ENCODE measurements at regions not wholly inside any gene's neighbourhood (a gene's known extent, or its start where the extent isn't known, plus 50 kb on each side); places are given as distances from the start of the nearest gene placed in this dataset.
"Not testable (repeated sequence)": the region's sequence is repeated elsewhere in the genome, so short reads cannot be mapped to it uniquely, and the experiment has no call there.

- no peaks in the 10 kb centered on the region for H3K9me3 ChIP-seq (ENCODE audit: insufficient read depth, low read depth, low read length)
- H3K9ac ChIP-seq (ENCODE audit: low read depth, low read length), result no peak overlapping the region
- H3K36me3 ChIP-seq (ENCODE audit: insufficient read depth, low read depth, low read length), result no peaks in the 10 kb centered on the region
- H3K27ac ChIP-seq (ENCODE audit: low read length), result no peak overlapping the region
- H3K27me3 ChIP-seq (ENCODE audit: insufficient read depth, low read length), result no peaks in the 10 kb centered on the region
- no peak overlapping the region for H3K4me3 ChIP-seq (ENCODE audit: low read length)
- H3K4me1 ChIP-seq (ENCODE audit: insufficient read depth, low read length), result no peaks in the 10 kb centered on the region
Measured at GRCh38 chr6:73943930-73944652, 248.1 kb downstream of the CD109 start.

- Histone ChIP-seq H3K36me3 (ENCODE audit: insufficient read depth, low read depth, low read length) (no peaks in the 10 kb centered on the region), H3K9me3 (ENCODE audit: insufficient read depth, low read depth, low read length) (no peaks in the 10 kb centered on the region), H3K4me3 (ENCODE audit: low read length) (no peak overlapping the region), H3K4me1 (ENCODE audit: insufficient read depth, low read length) (no peaks in the 10 kb centered on the region), H3K27ac (ENCODE audit: low read length) (no peak overlapping the region), H3K27me3 (ENCODE audit: insufficient read depth, low read length) (no peaks in the 10 kb centered on the region), H3K9ac (ENCODE audit: low read depth, low read length) (no peak overlapping the region)
Measured at GRCh38 chr6:73943411-73943810, 247.4 kb downstream of the CD109 start.

- Histone ChIP-seq H3K27me3 (ENCODE audit: insufficient read depth, low read length) (no peaks in the 10 kb centered on the region), H3K4me1 (ENCODE audit: insufficient read depth, low read length) (no peaks in the 10 kb centered on the region), H3K36me3 (ENCODE audit: insufficient read depth, low read depth, low read length) (no peaks in the 10 kb centered on the region), H3K27ac (ENCODE audit: low read length) (no peak overlapping the region), H3K9me3 (ENCODE audit: insufficient read depth, low read depth, low read length) (no peaks in the 10 kb centered on the region), H3K4me3 (ENCODE audit: low read length) (no peak overlapping the region), H3K9ac (ENCODE audit: low read depth, low read length) (no peak overlapping the region)
Measured at GRCh38 chr6:73942592-73943186, 246.7 kb downstream of the CD109 start.

- Histone ChIP-seq H3K27me3 (ENCODE audit: insufficient read depth, low read length) (no peaks in the 10 kb centered on the region), H3K9me3 (ENCODE audit: insufficient read depth, low read depth, low read length) (no peaks in the 10 kb centered on the region), H3K27ac (ENCODE audit: low read length) (no peak overlapping the region), H3K4me3 (ENCODE audit: low read length) (no peak overlapping the region), H3K9ac (ENCODE audit: low read depth, low read length) (no peak overlapping the region), H3K36me3 (ENCODE audit: insufficient read depth, low read depth, low read length) (no peaks in the 10 kb centered on the region), H3K4me1 (ENCODE audit: insufficient read depth, low read length) (no peaks in the 10 kb centered on the region)
Measured at GRCh38 chr6:73941892-73942291, 245.9 kb downstream of the CD109 start.

- Histone ChIP-seq H3K4me3 (ENCODE audit: low read length) (no peak overlapping the region), H3K9me3 (ENCODE audit: insufficient read depth, low read depth, low read length) (no peaks in the 10 kb centered on the region), H3K27ac (ENCODE audit: low read length) (no peak overlapping the region), H3K4me1 (ENCODE audit: insufficient read depth, low read length) (no peaks in the 10 kb centered on the region), H3K36me3 (ENCODE audit: insufficient read depth, low read depth, low read length) (no peaks in the 10 kb centered on the region), H3K27me3 (ENCODE audit: insufficient read depth, low read length) (no peaks in the 10 kb centered on the region), H3K9ac (ENCODE audit: low read depth, low read length) (no peak overlapping the region)
Measured at GRCh38 chr6:73937805-73938204, 241.8 kb downstream of the CD109 start.

GRCh38 chr6:73932866-73933265, 236.9 kb downstream of the CD109 start:
- no peaks in the 10 kb centered on the region for H3K9me3 ChIP-seq (ENCODE audit: insufficient read depth, low read depth, low read length)
- no peak overlapping the region for H3K4me3 ChIP-seq (ENCODE audit: low read length)
- H3K27ac ChIP-seq (ENCODE audit: low read length), result no peak overlapping the region
- H3K4me1 ChIP-seq (ENCODE audit: insufficient read depth, low read length), result no peaks in the 10 kb centered on the region
- H3K27me3 ChIP-seq (ENCODE audit: insufficient read depth, low read length), result no peaks in the 10 kb centered on the region
- no peaks in the 10 kb centered on the region for H3K36me3 ChIP-seq (ENCODE audit: insufficient read depth, low read depth, low read length)
- no peak overlapping the region for H3K9ac ChIP-seq (ENCODE audit: low read depth, low read length)

GRCh38 chr6:73929405-73929804, 233.4 kb downstream of the CD109 start:
- Histone ChIP-seq H3K4me3 (ENCODE audit: low read length) (no peak overlapping the region), H3K27me3 (ENCODE audit: insufficient read depth, low read length) (no peaks in the 10 kb centered on the region), H3K4me1 (ENCODE audit: insufficient read depth, low read length) (no peaks in the 10 kb centered on the region), H3K27ac (ENCODE audit: low read length) (no peak overlapping the region), H3K36me3 (ENCODE audit: insufficient read depth, low read depth, low read length) (no peaks in the 10 kb centered on the region), H3K9me3 (ENCODE audit: insufficient read depth, low read depth, low read length) (no peaks in the 10 kb centered on the region), H3K9ac (ENCODE audit: low read depth, low read length) (no peak overlapping the region)

GRCh38 chr6:73927421-73927820, 231.4 kb downstream of the CD109 start:
- H3K27me3 ChIP-seq (ENCODE audit: insufficient read depth, low read length), result no peaks in the 10 kb centered on the region
- H3K36me3 ChIP-seq (ENCODE audit: insufficient read depth, low read depth, low read length), result no peaks in the 10 kb centered on the region
- H3K4me1 ChIP-seq (ENCODE audit: insufficient read depth, low read length), result no peaks in the 10 kb centered on the region
- H3K4me3 ChIP-seq (ENCODE audit: low read length), result no peak overlapping the region
- H3K9ac ChIP-seq (ENCODE audit: low read depth, low read length), result no peak overlapping the region
- no peak overlapping the region for H3K27ac ChIP-seq (ENCODE audit: low read length)
- no peaks in the 10 kb centered on the region for H3K9me3 ChIP-seq (ENCODE audit: insufficient read depth, low read depth, low read length)

- not testable (repeated sequence) for H3K36me3 ChIP-seq (ENCODE audit: insufficient read depth, low read depth, low read length); H3K4me3 ChIP-seq (ENCODE audit: low read length); H3K9ac ChIP-seq (ENCODE audit: low read depth, low read length); H3K4me1 ChIP-seq (ENCODE audit: insufficient read depth, low read length); H3K9me3 ChIP-seq (ENCODE audit: insufficient read depth, low read depth, low read length); H3K27me3 ChIP-seq (ENCODE audit: insufficient read depth, low read length); H3K27ac ChIP-seq (ENCODE audit: low read length)
Measured at GRCh38 chr6:73925703-73926102, 229.7 kb downstream of the CD109 start.

GRCh38 chr6:73923905-73924485, 228.0 kb downstream of the CD109 start:
- Histone ChIP-seq H3K4me3 (ENCODE audit: low read length) (no peak overlapping the region), H3K27me3 (ENCODE audit: insufficient read depth, low read length) (no peaks in the 10 kb centered on the region), H3K27ac (ENCODE audit: low read length) (no peak overlapping the region), H3K9ac (ENCODE audit: low read depth, low read length) (no peak overlapping the region), H3K36me3 (ENCODE audit: insufficient read depth, low read depth, low read length) (no peaks in the 10 kb centered on the region), H3K4me1 (ENCODE audit: insufficient read depth, low read length) (no peaks in the 10 kb centered on the region), H3K9me3 (ENCODE audit: insufficient read depth, low read depth, low read length) (no peaks in the 10 kb centered on the region)

- H3K36me3 ChIP-seq (ENCODE audit: insufficient read depth, low read depth, low read length), result no peaks in the 10 kb centered on the region
Measured at GRCh38 chr6:73903155-73903554, 207.2 kb downstream of the CD109 start.

GRCh38 chr6:73901986-73902385, 206.0 kb downstream of the CD109 start:
- H3K36me3 ChIP-seq (ENCODE audit: insufficient read depth, low read depth, low read length), result no peaks in the 10 kb centered on the region
- no peaks in the 10 kb centered on the region for H3K4me1 ChIP-seq (ENCODE audit: insufficient read depth, low read length)
- no peak overlapping the region for H3K27ac ChIP-seq (ENCODE audit: low read length)

More at GRCh38 chr6:73903155-73903554, 207.2 kb downstream of the CD109 start:
- H3K9ac ChIP-seq (ENCODE audit: low read depth, low read length), result no peak overlapping the region
- H3K9me3 ChIP-seq (ENCODE audit: insufficient read depth, low read depth, low read length), result peaks cover 11% of the 10 kb centered on the region; the same call in 1 of the 2 replicates
- H3K4me3 ChIP-seq (ENCODE audit: low read length), result no peak overlapping the region
- H3K27ac ChIP-seq (ENCODE audit: low read length), result no peak overlapping the region
- no peaks in the 10 kb centered on the region for H3K27me3 ChIP-seq (ENCODE audit: insufficient read depth, low read length)
- no peaks in the 10 kb centered on the region for H3K4me1 ChIP-seq (ENCODE audit: insufficient read depth, low read length)

More at GRCh38 chr6:73901986-73902385, 206.0 kb downstream of the CD109 start:
- Histone ChIP-seq H3K9ac (ENCODE audit: low read depth, low read length) (no peak overlapping the region), H3K27me3 (ENCODE audit: insufficient read depth, low read length) (no peaks in the 10 kb centered on the region), H3K9me3 (ENCODE audit: insufficient read depth, low read depth, low read length) (peaks cover 11% of the 10 kb centered on the region; the same call in 1 of the 2 replicates), H3K4me3 (ENCODE audit: low read length) (no peak overlapping the region)

Measured in iPS-20b (cell line).